ENCODE measurements at regions not wholly inside any gene's neighbourhood (a gene's known extent, or its start where the extent isn't known, plus 50 kb on each side); places are given as distances from the start of the nearest gene placed in this dataset.
"Not testable (repeated sequence)": the region's sequence is repeated elsewhere in the genome, so short reads cannot be mapped to it uniquely, and the experiment has no call there.

DNA sequence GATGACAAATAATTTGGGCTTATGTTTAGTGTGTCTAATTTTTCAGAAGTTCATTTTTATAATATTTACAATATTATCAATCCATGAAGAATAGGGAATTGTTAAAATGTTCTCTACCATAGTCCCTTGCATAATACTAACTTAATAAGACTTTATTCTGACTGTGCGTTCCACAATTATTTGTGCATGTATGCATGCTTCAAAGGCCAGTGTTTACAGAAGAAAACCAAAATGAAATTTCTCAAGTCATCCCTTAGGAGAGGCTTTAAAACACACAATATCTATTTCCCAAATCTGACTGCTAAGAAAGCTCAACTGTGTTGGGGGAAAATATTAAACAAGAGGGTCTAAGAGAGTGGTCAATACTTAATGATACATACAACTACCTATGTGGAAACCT lies 226.3 kb upstream of the ANKRD50 start:
- no peak for DNase-seq

DNA sequence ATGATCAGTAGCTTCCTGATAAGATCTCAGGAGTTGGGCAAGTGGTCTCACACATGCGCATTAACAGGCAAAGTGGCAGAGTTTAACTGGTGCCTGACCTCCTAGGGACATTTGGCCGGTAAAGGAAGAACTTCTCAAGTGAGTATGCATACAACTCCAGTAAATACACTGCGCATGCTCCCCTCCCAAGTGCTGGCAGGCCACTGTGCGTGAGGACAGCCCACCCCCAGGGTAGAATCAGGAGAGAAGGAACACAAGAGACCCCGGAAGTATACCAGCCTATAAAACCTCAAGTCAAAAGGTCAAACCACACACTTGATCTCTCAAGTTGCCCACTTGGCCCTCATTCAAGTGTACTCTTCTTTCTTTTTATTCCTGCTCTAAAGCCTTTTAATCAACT lies 225.5 kb upstream of the ANKRD50 start:
- no peak for DNase-seq

DNA sequence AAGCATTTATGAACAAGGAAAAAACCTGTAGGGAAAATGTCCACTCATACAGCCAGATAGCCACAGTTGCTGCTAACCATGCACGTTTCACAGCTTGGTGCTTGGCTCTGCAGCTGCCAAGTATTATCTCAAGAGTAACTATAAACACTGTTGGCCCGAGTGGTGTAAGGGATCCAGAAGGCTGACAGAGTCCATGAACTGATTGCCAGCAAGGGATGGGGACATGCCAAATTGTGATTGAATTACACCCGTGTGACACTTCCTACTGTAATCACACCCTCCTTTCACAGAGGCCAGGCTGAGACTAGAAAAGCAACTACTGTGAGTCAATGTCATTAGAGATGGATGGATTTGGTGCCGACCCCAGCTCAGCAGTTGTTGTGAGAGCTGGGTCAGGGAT lies 223.9 kb upstream of the ANKRD50 start:
- DNase-seq: no peak

- no peak for DNase-seq
These were observed 222.4 kb upstream of the ANKRD50 start for GRCh38 chr4:124934916-124935315.

- no peak for DNase-seq
These were observed 221.0 kb upstream of the ANKRD50 start for GRCh38 chr4:124933521-124933920.

- DNase-seq: no peak
These were observed 219.9 kb upstream of the ANKRD50 start for GRCh38 chr4:124932447-124932846.

DNA sequence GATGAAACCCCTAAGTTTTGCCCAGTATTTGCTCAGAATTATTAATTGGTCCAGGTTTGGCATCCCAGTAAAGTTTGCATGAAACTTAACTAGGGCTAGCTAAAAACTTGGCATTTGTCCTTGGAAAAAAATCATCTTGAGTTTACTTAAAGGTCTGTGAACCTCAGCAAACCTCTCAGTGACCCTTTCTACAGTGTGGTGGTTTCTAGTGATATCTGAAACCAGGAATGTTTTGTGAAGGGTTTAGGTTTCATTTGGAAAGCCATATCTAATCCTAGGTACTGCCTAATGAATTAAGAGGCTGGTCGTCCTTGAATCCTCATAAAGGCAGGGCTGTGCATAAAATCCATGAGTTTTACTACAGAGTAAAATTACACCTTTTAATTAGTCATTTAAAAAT lies 218.5 kb upstream of the ANKRD50 start:
- DNase-seq: no peak

- not testable (repeated sequence) for DNase-seq
These were observed 210.2 kb upstream of the ANKRD50 start for GRCh38 chr4:124922748-124923147.

DNA sequence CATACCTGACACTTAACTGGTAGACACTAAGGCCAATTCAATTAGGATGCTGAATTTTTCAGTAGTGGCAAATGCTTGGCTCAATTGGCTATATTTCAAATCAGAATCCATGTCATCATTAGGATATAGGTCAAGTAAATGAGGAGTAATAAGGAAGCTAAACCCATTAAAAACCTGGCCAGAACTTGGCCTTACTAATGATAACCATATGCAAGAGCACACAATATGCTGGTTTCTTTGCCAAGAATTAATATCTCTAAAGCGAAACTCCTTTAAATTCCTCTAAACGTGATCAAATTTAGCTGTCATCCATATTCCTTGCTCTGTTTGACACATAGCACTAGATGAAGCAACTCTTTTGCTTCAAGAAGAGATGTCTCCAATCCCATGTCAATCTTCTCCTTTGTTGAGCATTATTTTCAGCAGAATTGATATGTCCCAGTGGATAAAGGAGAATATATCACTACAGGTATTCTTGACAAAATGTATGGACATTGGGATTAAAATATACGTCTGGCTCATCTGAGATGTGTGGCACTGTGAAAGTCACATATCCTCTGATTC lies 206.1 kb upstream of the ANKRD50 start:
- no peak for DNase-seq

GRCh38 chr4:124915073-124915472 lies 202.5 kb upstream of the ANKRD50 start:
- DNase-seq: no peak

DNA sequence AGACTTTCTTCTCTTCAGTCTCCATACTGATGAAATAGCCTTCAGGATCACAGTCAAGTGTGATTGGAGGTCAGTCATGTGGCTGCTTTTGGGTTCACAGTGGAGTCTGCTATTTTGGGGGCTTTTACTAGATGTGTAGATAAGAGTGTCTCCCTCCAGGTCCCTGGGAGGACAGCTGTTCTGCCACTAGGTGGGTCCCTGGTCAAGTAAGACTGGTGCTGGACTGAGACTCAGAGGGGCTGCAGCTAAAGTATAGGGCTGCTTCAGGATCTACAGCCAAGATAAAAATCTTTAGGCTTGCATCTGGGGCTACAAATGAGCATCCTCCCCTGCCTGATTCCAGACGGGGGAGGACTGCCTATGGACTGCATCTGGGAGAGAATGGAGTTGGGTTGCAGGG lies 200.7 kb upstream of the ANKRD50 start:
- no peak for DNase-seq

DNA sequence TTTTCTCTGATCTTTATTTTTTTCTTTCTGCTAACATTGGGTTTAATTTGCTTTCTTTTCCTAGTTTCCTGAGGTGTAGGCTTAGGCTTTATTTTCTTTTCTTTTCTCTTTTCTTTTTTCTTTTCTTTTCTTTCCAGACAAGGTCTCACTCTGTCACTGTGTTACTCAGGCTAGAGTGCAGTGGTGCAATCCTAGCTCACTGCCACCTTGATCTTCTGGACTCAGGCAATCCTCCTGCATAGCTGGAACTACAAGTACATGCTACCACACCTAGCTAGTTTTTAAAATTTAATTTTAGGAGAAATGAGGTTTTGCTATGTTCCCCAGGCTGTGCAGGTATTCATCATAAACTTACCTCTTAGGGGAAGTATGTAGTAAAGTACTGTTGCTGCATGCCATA lies 197.8 kb upstream of the ANKRD50 start:
- DNase-seq: no peak

DNA sequence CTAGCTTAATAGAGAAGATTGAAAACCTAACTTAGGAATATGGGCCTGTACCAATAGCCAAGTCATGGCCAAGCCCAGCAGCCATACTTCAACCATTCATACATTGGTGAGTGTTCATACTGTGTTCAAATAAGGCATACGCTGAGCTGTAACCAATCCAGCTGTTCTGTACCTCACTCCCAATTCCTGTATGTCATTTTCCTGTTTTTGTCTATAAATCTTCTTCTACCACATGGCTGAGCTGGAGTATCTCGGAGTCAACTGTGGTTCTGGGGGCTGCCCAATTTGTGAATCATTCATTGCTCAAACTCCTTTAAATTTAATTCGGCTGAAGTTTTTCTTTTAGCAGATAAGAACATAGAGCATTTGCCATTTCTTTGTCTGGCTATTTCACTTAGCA lies 195.3 kb upstream of the ANKRD50 start:
- DNase-seq: no peak

DNA sequence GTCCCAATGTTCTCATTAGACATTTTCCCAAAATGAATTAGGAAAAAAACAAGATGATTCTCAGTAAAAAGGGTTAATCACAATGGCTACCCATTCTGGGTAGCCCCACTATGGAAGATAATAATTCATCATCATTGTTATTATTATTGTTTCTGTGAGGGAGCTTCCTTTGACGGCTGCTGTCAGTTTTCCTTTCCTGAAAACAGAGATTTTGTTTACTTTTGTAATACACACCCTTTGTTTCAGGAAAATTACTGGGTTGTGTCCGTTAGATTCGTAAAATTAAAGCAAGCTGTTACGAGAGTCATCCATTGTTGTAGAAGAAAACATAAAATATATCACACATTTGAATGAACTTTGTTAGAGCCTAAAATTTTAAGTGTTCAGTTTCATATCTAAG lies 192.9 kb upstream of the ANKRD50 start:
- DNase-seq: no peak

- no peak for DNase-seq
These were observed 192.3 kb upstream of the ANKRD50 start for GRCh38 chr4:124904723-124905388.

DNA sequence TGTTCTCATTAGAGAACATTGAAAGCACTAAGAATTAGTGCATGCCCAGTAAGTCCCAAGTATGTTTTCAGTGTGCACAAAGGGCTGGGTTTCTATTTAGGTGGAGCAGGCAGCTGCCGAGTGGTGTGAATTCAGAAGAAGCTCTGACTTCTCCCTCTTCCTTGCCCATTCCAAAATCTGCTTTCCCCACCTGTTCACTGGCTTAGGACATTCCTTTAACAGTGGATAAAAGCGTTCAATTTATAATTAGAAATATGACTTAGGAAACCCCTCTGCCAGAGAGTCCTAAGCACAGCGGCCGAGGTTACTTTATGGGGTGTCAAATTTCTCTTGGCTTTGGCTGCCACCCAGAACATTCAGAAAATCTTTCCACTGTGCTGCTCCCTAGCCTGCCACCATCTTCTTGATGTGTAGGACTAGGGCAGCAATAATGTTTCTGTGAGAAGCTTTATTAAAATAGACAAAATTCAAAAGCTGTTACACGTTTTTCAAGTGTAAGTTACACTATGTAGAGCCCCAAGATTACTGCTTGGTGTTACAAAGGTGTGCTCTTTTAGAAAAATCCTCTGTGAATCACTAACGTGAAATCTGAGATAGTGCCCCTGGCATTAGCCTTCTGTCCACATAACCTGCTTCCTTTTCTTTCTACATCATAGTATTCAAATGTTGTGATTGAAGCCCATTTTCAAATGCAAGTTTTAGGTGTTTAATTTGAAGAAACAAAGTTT lies 191.6 kb upstream of the ANKRD50 start:
- no peak for DNase-seq

DNA sequence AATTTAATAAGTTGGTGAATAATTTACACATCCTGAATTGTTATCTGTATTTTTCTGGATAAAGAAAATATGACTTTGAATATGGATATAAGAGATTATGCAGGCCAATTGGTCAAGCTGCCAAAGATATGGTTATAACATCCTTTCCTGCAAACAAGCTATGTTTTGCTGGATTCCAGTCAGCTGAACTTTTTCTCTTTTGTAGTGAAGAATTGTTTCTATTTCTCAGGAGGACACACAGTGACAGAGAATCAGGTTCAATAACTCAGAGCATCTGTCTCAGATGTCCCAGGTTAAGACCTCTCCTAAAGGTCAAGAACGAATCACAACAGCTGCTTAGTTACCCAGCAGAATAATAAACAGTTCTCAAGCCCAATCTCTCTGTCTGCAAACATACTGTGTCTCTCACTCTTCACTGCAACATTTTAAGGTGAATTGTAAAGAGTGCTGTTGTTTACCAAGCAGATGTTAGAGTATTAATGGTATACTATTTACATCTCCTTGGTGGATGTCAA lies 189.5 kb upstream of the ANKRD50 start:
- DNase-seq: no peak

GRCh38 chr4:124899997-124900396 lies 187.5 kb upstream of the ANKRD50 start:
- no peak for DNase-seq

GRCh38 chr4:124890522-124890921 lies 178.0 kb upstream of the ANKRD50 start:
- DNase-seq: no peak

GRCh38 chr4:124887739-124888138 lies 175.2 kb upstream of the ANKRD50 start:
- DNase-seq: no peak

DNA sequence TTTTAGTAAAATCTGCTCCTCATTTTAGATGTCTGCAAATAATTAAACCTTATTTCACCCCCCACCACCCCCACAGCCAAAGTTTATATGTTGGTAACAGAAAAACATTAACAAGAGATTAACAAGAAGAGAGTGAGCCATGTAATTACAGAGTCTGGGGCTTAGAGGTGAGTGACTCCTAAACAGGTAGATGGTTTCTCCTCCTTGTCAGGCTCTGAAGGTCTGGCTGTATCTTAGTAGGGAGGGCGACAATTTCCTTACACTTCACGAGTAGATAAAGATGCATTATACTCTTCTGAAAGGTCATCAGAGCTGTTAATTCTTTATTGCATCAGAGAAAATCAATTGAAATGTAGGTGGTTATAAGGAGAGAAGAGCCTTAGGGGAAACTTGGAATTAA lies 171.8 kb upstream of the ANKRD50 start:
- DNase-seq: no peak

- no peak for DNase-seq
These were observed 171.1 kb upstream of the ANKRD50 start for GRCh38 chr4:124883632-124884031.

DNA sequence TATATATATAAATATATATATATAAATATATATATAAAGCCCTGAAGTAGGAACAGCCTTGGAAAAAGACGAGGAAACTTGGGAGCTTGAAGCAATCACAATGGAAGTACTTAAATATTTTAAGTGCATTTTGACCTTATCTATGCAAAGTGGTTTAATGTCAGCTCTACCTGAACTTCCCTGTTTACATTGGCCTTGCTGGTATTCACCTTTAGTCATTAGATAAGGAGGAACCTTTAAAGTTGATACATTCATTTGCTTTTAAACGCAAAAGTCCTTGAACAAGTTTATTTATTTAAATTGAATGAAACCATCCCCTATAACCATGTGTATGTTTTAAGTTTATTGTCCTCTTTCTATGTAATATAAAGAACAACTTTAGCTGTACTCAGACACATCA lies 166.7 kb upstream of the ANKRD50 start:
- DNase-seq: no peak

- DNase-seq: no peak
These were observed 161.6 kb upstream of the ANKRD50 start for GRCh38 chr4:124874172-124874450.
